HG03469 (cell line): ENCODE measurements at regions not wholly inside any gene's neighbourhood (a gene's known extent, or its start where the extent isn't known, plus 50 kb on each side); places are given as distances from the start of the nearest gene placed in this dataset.
"Not testable (repeated sequence)": the region's sequence is repeated elsewhere in the genome, so short reads cannot be mapped to it uniquely, and the experiment has no call there.

Source experiments
- ATAC-seq: cut with Tn5 transposase; IDR thresholded peaks from one replicate; pipeline ENCODE4 v1.9.1; 2021; ENCODE audit warnings: mild to moderate bottlenecking, moderate library complexity, moderate number of reproducible peaks; ENCODE audit not compliant: unreplicated experiment

GRCh38 chr11:24108609-24109008, 388.2 kb upstream of the LUZP2 start:
- no peak for ATAC-seq

GRCh38 chr11:24122291-24122690, 374.6 kb upstream of the LUZP2 start:
- ATAC-seq, result no peak

- no peak for ATAC-seq
Observed at GRCh38 chr11:24124876-24125275, 372.0 kb upstream of the LUZP2 start.

- no peak for ATAC-seq
Observed at GRCh38 chr11:24131698-24132097, 365.2 kb upstream of the LUZP2 start.

GRCh38 chr11:24132471-24132870, 364.4 kb upstream of the LUZP2 start:
- ATAC-seq, result no peak

GRCh38 chr11:24134879-24135589, 361.8 kb upstream of the LUZP2 start:
- ATAC-seq, result no peak

- no peak for ATAC-seq
Observed at GRCh38 chr11:24142062-24142461, 354.8 kb upstream of the LUZP2 start.

GRCh38 chr11:24145411-24145810, 351.4 kb upstream of the LUZP2 start:
- no peak for ATAC-seq

GRCh38 chr11:24153337-24153736, 343.5 kb upstream of the LUZP2 start:
- no peak for ATAC-seq

GRCh38 chr11:24155792-24156191, 341.1 kb upstream of the LUZP2 start:
- ATAC-seq, result no peak

- no peak for ATAC-seq
Observed at GRCh38 chr11:24157316-24157715, 339.5 kb upstream of the LUZP2 start.

GRCh38 chr11:24161587-24161986, 335.3 kb upstream of the LUZP2 start:
- ATAC-seq, result no peak

GRCh38 chr11:24163146-24163545, 333.7 kb upstream of the LUZP2 start:
- ATAC-seq, result no peak

- no peak for ATAC-seq
Observed at GRCh38 chr11:24163841-24164240, 333.0 kb upstream of the LUZP2 start.

- ATAC-seq, result no peak
Observed at GRCh38 chr11:24171869-24172268, 325.0 kb upstream of the LUZP2 start.

- no peak for ATAC-seq
Observed at GRCh38 chr11:24181395-24182047, 315.3 kb upstream of the LUZP2 start.

GRCh38 chr11:24185535-24185934, 311.3 kb upstream of the LUZP2 start:
- not testable (repeated sequence) for ATAC-seq

- no peak for ATAC-seq
Observed at GRCh38 chr11:24196733-24197132, 300.1 kb upstream of the LUZP2 start.

- no peak for ATAC-seq
Observed at GRCh38 chr11:24198481-24198880, 298.4 kb upstream of the LUZP2 start.

GRCh38 chr11:24199461-24199860, 297.4 kb upstream of the LUZP2 start:
- no peak for ATAC-seq

- ATAC-seq, result no peak
Observed at GRCh38 chr11:24206030-24206429, 290.8 kb upstream of the LUZP2 start.

- ATAC-seq, result no peak
Observed at GRCh38 chr11:24206511-24206910, 290.3 kb upstream of the LUZP2 start.

- no peak for ATAC-seq
Observed at GRCh38 chr11:24216488-24216887, 280.4 kb upstream of the LUZP2 start.
